ENCODE measurements at regions not wholly inside any gene's neighbourhood (a gene's known extent, or its start where the extent isn't known, plus 50 kb on each side); places are given as distances from the start of the nearest gene placed in this dataset.

DNA sequence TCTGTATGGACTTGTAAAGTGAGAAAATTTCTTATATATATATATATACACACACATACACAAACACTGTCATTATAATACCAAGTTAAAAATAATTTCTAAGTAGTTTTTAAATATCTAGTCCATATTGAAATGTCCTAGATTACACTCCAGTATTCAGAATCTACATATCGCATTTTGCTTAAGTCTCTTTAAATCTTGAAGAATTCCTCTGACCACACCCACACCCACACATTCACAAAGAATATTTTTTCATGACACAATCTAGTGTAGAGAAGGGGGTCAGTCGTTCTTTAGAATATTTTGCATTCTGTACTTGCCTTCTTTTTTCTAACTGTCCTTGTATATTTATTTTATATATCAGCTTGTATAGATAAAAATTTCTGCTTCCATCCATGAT is 509.7 kb downstream of the CCDC85A start:
- Histone ChIP-seq H3K36me3 (ENCODE audit: control insufficient read depth in 2 of 2, insufficient read depth in 2 of 2, low read length in 2 of 2) (no peaks in the 10 kb centered on the region), H3K4me3 (ENCODE audit: low read length in 2 of 2) (no peak overlapping the region), H3K4me1 (ENCODE audit: control insufficient read depth, insufficient read depth, low read length) (no peaks in the 10 kb centered on the region), H3K27ac (ENCODE audit: low read length) (no peak overlapping the region), H3K27me3 (ENCODE audit: control insufficient read depth in 1 of 2, insufficient read depth in 2 of 2, low read length in 2 of 2) (no peaks in the 10 kb centered on the region), H3K9me3 (ENCODE audit: control insufficient read depth in 2 of 2, low read length in 2 of 2) (no peaks in the 10 kb centered on the region), H3K9ac (ENCODE audit: low read length in 2 of 2) (no peak overlapping the region)

GRCh38 chr2:56703001-56703400 is 519.2 kb downstream of the CCDC85A start:
- Histone ChIP-seq H3K27ac (ENCODE audit: low read length) (no peak overlapping the region), H3K9ac (ENCODE audit: low read length in 2 of 2) (no peak overlapping the region), H3K9me3 (ENCODE audit: control insufficient read depth in 2 of 2, low read length in 2 of 2) (no peaks in the 10 kb centered on the region), H3K4me3 (ENCODE audit: low read length in 2 of 2) (no peak overlapping the region), H3K36me3 (ENCODE audit: control insufficient read depth in 2 of 2, insufficient read depth in 2 of 2, low read length in 2 of 2) (no peaks in the 10 kb centered on the region), H3K27me3 (ENCODE audit: control insufficient read depth in 1 of 2, insufficient read depth in 2 of 2, low read length in 2 of 2) (no peaks in the 10 kb centered on the region), H3K4me1 (ENCODE audit: control insufficient read depth, insufficient read depth, low read length) (no peaks in the 10 kb centered on the region)

DNA sequence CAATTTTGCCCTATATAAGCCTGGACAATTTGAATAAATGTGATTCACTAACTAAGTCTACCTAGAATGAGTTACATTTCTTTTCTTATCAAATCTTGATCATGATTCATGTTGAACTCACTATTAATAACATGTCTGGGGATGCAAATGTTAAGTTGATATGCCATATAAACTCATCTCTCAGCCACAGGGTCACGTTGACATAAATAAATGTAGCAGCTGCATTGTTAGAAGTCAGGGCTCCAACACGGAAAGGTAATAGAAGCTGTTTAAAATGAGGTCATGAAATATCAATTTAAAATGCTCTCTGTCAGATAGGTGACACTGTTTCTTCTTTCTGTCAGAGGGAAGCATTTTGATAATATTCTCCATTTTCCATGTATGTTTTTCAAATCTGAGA is 521.9 kb downstream of the CCDC85A start:
- no peak overlapping the region for H3K27ac ChIP-seq (ENCODE audit: low read length)
- no peak overlapping the region for H3K4me3 ChIP-seq (ENCODE audit: low read length in 2 of 2)
- no peaks in the 10 kb centered on the region for H3K27me3 ChIP-seq (ENCODE audit: control insufficient read depth in 1 of 2, insufficient read depth in 2 of 2, low read length in 2 of 2)
- no peaks in the 10 kb centered on the region for H3K36me3 ChIP-seq (ENCODE audit: control insufficient read depth in 2 of 2, insufficient read depth in 2 of 2, low read length in 2 of 2)
- no peaks in the 10 kb centered on the region for H3K9me3 ChIP-seq (ENCODE audit: control insufficient read depth in 2 of 2, low read length in 2 of 2)
- H3K4me1 ChIP-seq (ENCODE audit: control insufficient read depth, insufficient read depth, low read length): no peaks in the 10 kb centered on the region
- no peak overlapping the region for H3K9ac ChIP-seq (ENCODE audit: low read length in 2 of 2)

- H3K36me3 ChIP-seq (ENCODE audit: control insufficient read depth in 2 of 2, insufficient read depth in 2 of 2, low read length in 2 of 2): no peaks in the 10 kb centered on the region
These were observed 523.4 kb downstream of the CCDC85A start for GRCh38 chr2:56707218-56707617.

GRCh38 chr2:56707650-56708049 is 523.9 kb downstream of the CCDC85A start:
- H3K4me1 ChIP-seq (ENCODE audit: control insufficient read depth, insufficient read depth, low read length): no peaks in the 10 kb centered on the region
- H3K9me3 ChIP-seq (ENCODE audit: control insufficient read depth in 2 of 2, low read length in 2 of 2): no peaks in the 10 kb centered on the region
- no peaks in the 10 kb centered on the region for H3K36me3 ChIP-seq (ENCODE audit: control insufficient read depth in 2 of 2, insufficient read depth in 2 of 2, low read length in 2 of 2)
- no peak overlapping the region for H3K9ac ChIP-seq (ENCODE audit: low read length in 2 of 2)
- H3K27me3 ChIP-seq (ENCODE audit: control insufficient read depth in 1 of 2, insufficient read depth in 2 of 2, low read length in 2 of 2): no peaks in the 10 kb centered on the region
- no peak overlapping the region for H3K4me3 ChIP-seq (ENCODE audit: low read length in 2 of 2)
- H3K27ac ChIP-seq (ENCODE audit: low read length): no peak overlapping the region

More at GRCh38 chr2:56707218-56707617, 523.4 kb downstream of the CCDC85A start:
- Histone ChIP-seq H3K9me3 (ENCODE audit: control insufficient read depth in 2 of 2, low read length in 2 of 2) (no peaks in the 10 kb centered on the region), H3K27ac (ENCODE audit: low read length) (no peak overlapping the region), H3K27me3 (ENCODE audit: control insufficient read depth in 1 of 2, insufficient read depth in 2 of 2, low read length in 2 of 2) (no peaks in the 10 kb centered on the region), H3K4me1 (ENCODE audit: control insufficient read depth, insufficient read depth, low read length) (no peaks in the 10 kb centered on the region), H3K9ac (ENCODE audit: low read length in 2 of 2) (no peak overlapping the region), H3K4me3 (ENCODE audit: low read length in 2 of 2) (no peak overlapping the region)

DNA sequence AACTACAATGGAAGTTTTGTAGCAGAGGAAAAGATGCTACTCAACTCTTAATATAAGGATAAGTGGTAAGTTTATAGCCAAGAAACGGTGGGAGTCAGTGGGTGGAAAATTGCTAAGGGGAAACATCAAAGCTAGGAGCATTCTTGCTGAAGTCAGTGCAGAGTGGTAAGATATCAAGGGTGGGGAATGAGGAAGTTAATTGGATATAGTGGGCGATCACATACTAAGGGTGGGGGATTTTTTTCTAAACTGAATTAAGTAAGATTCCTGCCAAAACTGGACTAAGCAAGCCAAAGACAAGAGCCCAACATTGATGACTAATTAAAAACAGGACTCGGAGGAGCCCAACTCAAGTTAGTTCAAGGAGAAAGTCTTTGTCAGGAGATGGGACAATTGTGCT is 525.4 kb downstream of the CCDC85A start:
- Histone ChIP-seq H3K4me1 (ENCODE audit: control insufficient read depth, insufficient read depth, low read length) (no peaks in the 10 kb centered on the region), H3K9ac (ENCODE audit: low read length in 2 of 2) (no peak overlapping the region)

DNA sequence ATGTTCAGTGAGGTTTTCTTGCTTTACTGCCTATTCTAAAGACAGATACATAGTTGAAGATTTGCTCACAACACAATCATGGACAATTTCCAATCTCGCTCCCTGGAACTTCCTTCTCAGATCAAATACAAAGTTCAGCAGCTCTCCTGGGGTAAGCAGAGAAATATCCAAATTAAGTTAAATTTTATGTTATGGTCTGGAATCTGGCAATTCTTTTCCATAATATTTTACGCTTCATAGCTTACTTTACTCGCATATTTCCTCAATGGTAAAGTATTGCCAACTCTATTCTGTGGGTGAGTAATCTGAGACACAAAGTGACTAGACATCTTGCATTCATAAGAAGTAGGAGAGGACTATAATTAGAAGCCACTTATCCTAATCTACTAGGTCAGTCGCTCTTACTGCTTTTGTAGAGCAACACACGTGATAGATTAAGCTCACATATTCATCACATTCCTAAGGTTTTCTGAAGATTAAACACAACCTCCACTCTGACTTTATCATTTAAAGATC is 529.4 kb downstream of the CCDC85A start:
- no peaks in the 10 kb centered on the region for H3K36me3 ChIP-seq (ENCODE audit: control insufficient read depth in 2 of 2, insufficient read depth in 2 of 2, low read length in 2 of 2)
- no peaks in the 10 kb centered on the region for H3K9me3 ChIP-seq (ENCODE audit: control insufficient read depth in 2 of 2, low read length in 2 of 2)

More for the DNA sequence above, 525.4 kb downstream of the CCDC85A start:
- H3K4me3 ChIP-seq (ENCODE audit: low read length in 2 of 2): no peak overlapping the region
- H3K36me3 ChIP-seq (ENCODE audit: control insufficient read depth in 2 of 2, insufficient read depth in 2 of 2, low read length in 2 of 2): no peaks in the 10 kb centered on the region
- no peaks in the 10 kb centered on the region for H3K9me3 ChIP-seq (ENCODE audit: control insufficient read depth in 2 of 2, low read length in 2 of 2)
- no peaks in the 10 kb centered on the region for H3K27me3 ChIP-seq (ENCODE audit: control insufficient read depth in 1 of 2, insufficient read depth in 2 of 2, low read length in 2 of 2)
- H3K27ac ChIP-seq (ENCODE audit: low read length): no peak overlapping the region

GRCh38 chr2:56713978-56714377 is 530.2 kb downstream of the CCDC85A start:
- Histone ChIP-seq H3K9ac (ENCODE audit: low read length in 2 of 2) (no peak overlapping the region), H3K27ac (ENCODE audit: low read length) (no peak overlapping the region), H3K36me3 (ENCODE audit: control insufficient read depth in 2 of 2, insufficient read depth in 2 of 2, low read length in 2 of 2) (no peaks in the 10 kb centered on the region), H3K4me3 (ENCODE audit: low read length in 2 of 2) (no peak overlapping the region), H3K9me3 (ENCODE audit: control insufficient read depth in 2 of 2, low read length in 2 of 2) (no peaks in the 10 kb centered on the region), H3K4me1 (ENCODE audit: control insufficient read depth, insufficient read depth, low read length) (no peaks in the 10 kb centered on the region), H3K27me3 (ENCODE audit: control insufficient read depth in 1 of 2, insufficient read depth in 2 of 2, low read length in 2 of 2) (no peaks in the 10 kb centered on the region)

More for the DNA sequence above, 529.4 kb downstream of the CCDC85A start:
- H3K9ac ChIP-seq (ENCODE audit: low read length in 2 of 2): no peak overlapping the region
- H3K27ac ChIP-seq (ENCODE audit: low read length): no peak overlapping the region
- H3K4me3 ChIP-seq (ENCODE audit: low read length in 2 of 2): no peak overlapping the region
- no peaks in the 10 kb centered on the region for H3K4me1 ChIP-seq (ENCODE audit: control insufficient read depth, insufficient read depth, low read length)
- no peaks in the 10 kb centered on the region for H3K27me3 ChIP-seq (ENCODE audit: control insufficient read depth in 1 of 2, insufficient read depth in 2 of 2, low read length in 2 of 2)

DNA sequence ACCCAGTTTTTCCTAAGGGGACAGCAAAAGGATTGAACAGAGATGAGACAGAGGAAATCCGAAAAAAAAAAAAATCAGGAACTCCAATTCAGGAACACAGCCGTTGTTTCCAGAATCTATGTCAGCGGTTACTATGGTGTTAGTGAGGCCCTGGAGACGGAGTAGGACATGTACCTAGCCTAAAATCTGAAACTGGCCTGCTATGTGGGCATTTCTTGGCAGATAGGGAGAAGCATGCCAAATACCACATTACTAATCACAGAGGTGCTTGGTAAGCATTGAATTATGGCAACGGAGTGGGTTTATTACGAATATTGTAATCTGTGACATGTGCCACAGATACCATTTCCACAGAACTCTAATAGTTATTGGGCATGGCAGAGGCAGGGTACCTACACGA is 530.6 kb downstream of the CCDC85A start:
- Histone ChIP-seq H3K9ac (ENCODE audit: low read length in 2 of 2) (no peak overlapping the region), H3K4me1 (ENCODE audit: control insufficient read depth, insufficient read depth, low read length) (no peaks in the 10 kb centered on the region), H3K27me3 (ENCODE audit: control insufficient read depth in 1 of 2, insufficient read depth in 2 of 2, low read length in 2 of 2) (no peaks in the 10 kb centered on the region), H3K36me3 (ENCODE audit: control insufficient read depth in 2 of 2, insufficient read depth in 2 of 2, low read length in 2 of 2) (no peaks in the 10 kb centered on the region), H3K9me3 (ENCODE audit: control insufficient read depth in 2 of 2, low read length in 2 of 2) (no peaks in the 10 kb centered on the region), H3K4me3 (ENCODE audit: low read length in 2 of 2) (no peak overlapping the region), H3K27ac (ENCODE audit: low read length) (no peak overlapping the region)

DNA sequence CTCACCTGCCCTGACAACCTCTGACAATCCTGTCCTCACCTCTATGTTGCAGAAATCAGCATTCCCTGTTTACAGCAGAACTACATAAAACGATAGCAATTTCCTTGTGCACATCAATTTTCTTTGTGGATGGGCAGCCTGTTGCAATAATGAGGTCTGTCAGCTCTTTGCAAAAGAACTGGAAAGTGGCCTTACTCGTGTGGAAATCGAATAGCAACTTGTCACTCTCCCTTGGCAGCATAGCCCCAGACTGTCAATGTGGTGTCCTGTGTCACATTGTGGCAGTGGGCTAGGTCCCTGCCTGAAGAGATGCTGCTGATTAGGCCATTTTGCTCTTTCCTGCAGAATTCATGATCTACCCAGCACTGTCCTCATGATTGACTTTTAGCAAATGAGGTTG is 531.9 kb downstream of the CCDC85A start:
- Histone ChIP-seq H3K27me3 (ENCODE audit: control insufficient read depth in 1 of 2, insufficient read depth in 2 of 2, low read length in 2 of 2) (no peaks in the 10 kb centered on the region), H3K4me1 (ENCODE audit: control insufficient read depth, insufficient read depth, low read length) (no peaks in the 10 kb centered on the region), H3K9ac (ENCODE audit: low read length in 2 of 2) (no peak overlapping the region), H3K4me3 (ENCODE audit: low read length in 2 of 2) (no peak overlapping the region), H3K27ac (ENCODE audit: low read length) (no peak overlapping the region), H3K36me3 (ENCODE audit: control insufficient read depth in 2 of 2, insufficient read depth in 2 of 2, low read length in 2 of 2) (no peaks in the 10 kb centered on the region), H3K9me3 (ENCODE audit: control insufficient read depth in 2 of 2, low read length in 2 of 2) (no peaks in the 10 kb centered on the region)

DNA sequence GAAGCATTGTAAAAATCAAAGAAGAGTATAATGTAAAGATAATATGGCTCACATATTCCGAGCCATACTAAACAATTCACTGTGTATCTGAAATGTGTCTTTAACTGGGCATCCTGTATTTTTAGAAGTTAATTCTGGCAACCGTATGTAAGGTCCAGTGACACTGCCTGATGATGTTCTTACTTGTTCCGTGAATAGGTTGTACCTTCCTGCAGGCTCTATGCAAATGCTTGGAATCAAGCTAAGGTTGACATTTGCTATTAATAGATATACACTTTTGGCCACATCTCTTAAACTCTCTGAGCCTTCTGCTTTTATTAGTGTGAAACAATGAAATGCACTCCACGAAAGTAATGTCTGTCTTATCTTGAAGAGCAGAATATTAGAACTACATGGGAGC is 534.6 kb downstream of the CCDC85A start:
- H3K4me3 ChIP-seq (ENCODE audit: low read length in 2 of 2): no peak overlapping the region
- no peak overlapping the region for H3K9ac ChIP-seq (ENCODE audit: low read length in 2 of 2)
- no peaks in the 10 kb centered on the region for H3K27me3 ChIP-seq (ENCODE audit: control insufficient read depth in 1 of 2, insufficient read depth in 2 of 2, low read length in 2 of 2)
- H3K9me3 ChIP-seq (ENCODE audit: control insufficient read depth in 2 of 2, low read length in 2 of 2): no peaks in the 10 kb centered on the region
- no peaks in the 10 kb centered on the region for H3K4me1 ChIP-seq (ENCODE audit: control insufficient read depth, insufficient read depth, low read length)
- no peak overlapping the region for H3K27ac ChIP-seq (ENCODE audit: low read length)
- no peaks in the 10 kb centered on the region for H3K36me3 ChIP-seq (ENCODE audit: control insufficient read depth in 2 of 2, insufficient read depth in 2 of 2, low read length in 2 of 2)

Measured in stomach smooth muscle (tissue), 2 donors.